HEK293 (cell line): ENCODE measurements at regions not wholly inside any gene's neighbourhood (a gene's known extent, or its start where the extent isn't known, plus 50 kb on each side); places are given as distances from the start of the nearest gene placed in this dataset.

ENCODE experiments used
- ZBTB48 ChIP-seq: fragments of 450-650 bp; formaldehyde crosslinking; IDR thresholded peaks from 2 replicates; pipeline ENCODE4 v1.5.1; 2016; ENCODE audit warnings: missing biosample characterization, missing genetic modification characterization
- ZFP37 ChIP-seq: fragments of 450-650 bp; formaldehyde crosslinking; IDR thresholded peaks from 2 replicates; pipeline ENCODE4 v1.5.1; 2016; ENCODE audit warnings: missing biosample characterization, missing genetic modification characterization
- ZNF473 ChIP-seq: fragments of 450-650 bp; formaldehyde crosslinking; IDR thresholded peaks from 2 replicates; pipeline ENCODE4 v1.5.1; 2017; ENCODE audit warnings: missing biosample characterization, missing genetic modification characterization
- ZNF768 ChIP-seq: fragments of 450-650 bp; formaldehyde crosslinking; IDR thresholded peaks from 2 replicates; pipeline ENCODE4 v1.5.1; 2018; ENCODE audit warnings: missing biosample characterization, mild to moderate bottlenecking, missing genetic modification characterization
- ZNF837 ChIP-seq: fragments of 450-650 bp; formaldehyde crosslinking; IDR thresholded peaks from 2 replicates; pipeline ENCODE4 v1.5.1; 2016; ENCODE audit warnings: missing biosample characterization, missing genetic modification characterization
- ZSCAN23 ChIP-seq: fragments of 450-650 bp; formaldehyde crosslinking; IDR thresholded peaks from 2 replicates; pipeline ENCODE4 v1.5.1; 2016; ENCODE audit warnings: missing biosample characterization, missing genetic modification characterization
- ZSCAN30 ChIP-seq: fragments of 450-650 bp; IDR thresholded peaks from 2 replicates; pipeline ENCODE4 v1.5.1; 2018; ENCODE audit warnings: missing biosample characterization, mild to moderate bottlenecking, missing genetic modification characterization, moderate library complexity
- TF ChIP-seq, protein P1 (sequence below): fragments of 450-650 bp; formaldehyde crosslinking; IDR thresholded peaks from 2 replicates; pipeline ENCODE4 v1.5.1; 2016; ENCODE audit warnings: missing biosample characterization, missing genetic modification characterization
- TF ChIP-seq, protein P2 (sequence below): fragments of 450-650 bp; formaldehyde crosslinking; IDR thresholded peaks from 2 replicates; pipeline ENCODE4 v1.5.1; 2016; ENCODE audit warnings: missing biosample characterization, missing genetic modification characterization

DNA sequence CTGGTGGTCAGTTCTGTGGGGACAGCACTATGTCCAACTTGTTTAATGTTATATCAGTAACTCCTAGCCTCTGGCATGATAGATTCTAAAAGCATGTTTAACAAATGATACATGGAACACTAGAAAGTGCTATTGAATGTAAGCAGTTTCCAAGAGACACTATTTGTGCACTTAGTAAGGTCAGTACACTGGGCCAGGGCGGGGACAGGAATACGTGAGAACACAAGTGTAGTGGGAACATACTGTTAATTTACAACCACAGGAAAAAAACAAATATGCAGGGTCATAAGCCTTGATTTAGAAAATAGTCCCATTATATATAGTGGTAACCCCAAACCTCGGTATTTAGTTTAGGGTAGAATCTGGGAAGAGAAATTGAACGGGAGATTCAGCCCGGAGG, 88.9 kb upstream of the SLC38A2 start:
- TF ChIP-seq ZSCAN30 (tag by site-specific recombination): no peak
- no peak for TF ChIP-seq ZNF837
- TF ChIP-seq, protein P1, sequence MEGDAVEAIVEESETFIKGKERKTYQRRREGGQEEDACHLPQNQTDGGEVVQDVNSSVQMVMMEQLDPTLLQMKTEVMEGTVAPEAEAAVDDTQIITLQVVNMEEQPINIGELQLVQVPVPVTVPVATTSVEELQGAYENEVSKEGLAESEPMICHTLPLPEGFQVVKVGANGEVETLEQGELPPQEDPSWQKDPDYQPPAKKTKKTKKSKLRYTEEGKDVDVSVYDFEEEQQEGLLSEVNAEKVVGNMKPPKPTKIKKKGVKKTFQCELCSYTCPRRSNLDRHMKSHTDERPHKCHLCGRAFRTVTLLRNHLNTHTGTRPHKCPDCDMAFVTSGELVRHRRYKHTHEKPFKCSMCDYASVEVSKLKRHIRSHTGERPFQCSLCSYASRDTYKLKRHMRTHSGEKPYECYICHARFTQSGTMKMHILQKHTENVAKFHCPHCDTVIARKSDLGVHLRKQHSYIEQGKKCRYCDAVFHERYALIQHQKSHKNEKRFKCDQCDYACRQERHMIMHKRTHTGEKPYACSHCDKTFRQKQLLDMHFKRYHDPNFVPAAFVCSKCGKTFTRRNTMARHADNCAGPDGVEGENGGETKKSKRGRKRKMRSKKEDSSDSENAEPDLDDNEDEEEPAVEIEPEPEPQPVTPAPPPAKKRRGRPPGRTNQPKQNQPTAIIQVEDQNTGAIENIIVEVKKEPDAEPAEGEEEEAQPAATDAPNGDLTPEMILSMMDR (tag by site-specific recombination): no peak
- TF ChIP-seq ZSCAN23 (tag by site-specific recombination): no peak
- TF ChIP-seq, protein P2, sequence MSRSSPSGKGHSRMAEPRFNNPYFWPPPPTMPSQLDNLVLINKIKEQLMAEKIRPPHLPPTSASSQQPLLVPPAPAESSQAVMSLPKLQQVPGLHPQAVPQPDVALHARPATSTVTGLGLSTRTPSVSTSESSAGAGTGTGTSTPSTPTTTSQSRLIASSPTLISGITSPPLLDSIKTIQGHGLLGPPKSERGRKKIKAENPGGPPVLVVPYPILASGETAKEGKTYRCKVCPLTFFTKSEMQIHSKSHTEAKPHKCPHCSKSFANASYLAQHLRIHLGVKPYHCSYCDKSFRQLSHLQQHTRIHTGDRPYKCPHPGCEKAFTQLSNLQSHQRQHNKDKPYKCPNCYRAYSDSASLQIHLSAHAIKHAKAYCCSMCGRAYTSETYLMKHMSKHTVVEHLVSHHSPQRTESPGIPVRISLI (tag by site-specific recombination): no peak
- no peak for TF ChIP-seq ZNF768 (tag by site-specific recombination)
- TF ChIP-seq ZNF473: no peak
- TF ChIP-seq ZFP37: no peak
- no peak for TF ChIP-seq ZBTB48 (tag by site-specific recombination)
